ENCODE measurements at regions not wholly inside any gene's neighbourhood (a gene's known extent, or its start where the extent isn't known, plus 50 kb on each side); places are given as distances from the start of the nearest gene placed in this dataset.
"Not testable (repeated sequence)": the region's sequence is repeated elsewhere in the genome, so short reads cannot be mapped to it uniquely, and the experiment has no call there.

- no peak for DNase-seq (ENCODE audit: low spot score)
Measured at GRCh38 chr6:139539852-139540251, 165.4 kb upstream of the CITED2 start.

GRCh38 chr6:139538366-139538765, 163.9 kb upstream of the CITED2 start:
- no peak for DNase-seq (ENCODE audit: low spot score)

- DNase-seq (ENCODE audit: low spot score) = no peak
Measured at GRCh38 chr6:139536751-139537617, 162.5 kb upstream of the CITED2 start.

- no peak for DNase-seq (ENCODE audit: low spot score)
Measured at GRCh38 chr6:139534472-139535115, 160.1 kb upstream of the CITED2 start.

- DNase-seq (ENCODE audit: low spot score) = no peak
Measured at GRCh38 chr6:139533573-139534471, 159.4 kb upstream of the CITED2 start.

GRCh38 chr6:139533171-139533570, 158.7 kb upstream of the CITED2 start:
- DNase-seq (ENCODE audit: low spot score) = no peak

GRCh38 chr6:139531148-139532115, 157.0 kb upstream of the CITED2 start:
- DNase-seq (ENCODE audit: low spot score) = no peak

- no peak for DNase-seq (ENCODE audit: low spot score)
Measured at GRCh38 chr6:139530561-139530960, 156.1 kb upstream of the CITED2 start.

- no peak for DNase-seq (ENCODE audit: low spot score)
Measured at GRCh38 chr6:139529420-139529819, 155.0 kb upstream of the CITED2 start.

GRCh38 chr6:139528471-139528870, 154.0 kb upstream of the CITED2 start:
- no peak for DNase-seq (ENCODE audit: low spot score)

- no peak for DNase-seq (ENCODE audit: low spot score)
Measured at GRCh38 chr6:139525415-139525814, 151.0 kb upstream of the CITED2 start.

- no peak for DNase-seq (ENCODE audit: low spot score)
Measured at GRCh38 chr6:139523986-139524385, 149.5 kb upstream of the CITED2 start.

GRCh38 chr6:139522511-139523220, 148.2 kb upstream of the CITED2 start:
- DNase-seq (ENCODE audit: low spot score) = no peak

- DNase-seq (ENCODE audit: low spot score) = no peak
Measured at GRCh38 chr6:139521338-139521737, 146.9 kb upstream of the CITED2 start.

GRCh38 chr6:139520321-139520768, 145.9 kb upstream of the CITED2 start:
- no peak for DNase-seq (ENCODE audit: low spot score)

GRCh38 chr6:139519571-139520031, 145.2 kb upstream of the CITED2 start:
- no peak for DNase-seq (ENCODE audit: low spot score)

- no peak for DNase-seq (ENCODE audit: low spot score)
Measured at GRCh38 chr6:139519097-139519496, 144.6 kb upstream of the CITED2 start.

GRCh38 chr6:139518556-139519091, 144.2 kb upstream of the CITED2 start:
- no peak for DNase-seq (ENCODE audit: low spot score)

GRCh38 chr6:139517998-139518555, 143.6 kb upstream of the CITED2 start:
- not testable (repeated sequence) for DNase-seq (ENCODE audit: low spot score)

GRCh38 chr6:139515511-139515910, 141.1 kb upstream of the CITED2 start:
- no peak for DNase-seq (ENCODE audit: low spot score)
